ENCODE measurements at regions not wholly inside any gene's neighbourhood (a gene's known extent, or its start where the extent isn't known, plus 50 kb on each side); places are given as distances from the start of the nearest gene placed in this dataset.

GRCh38 chr16:86685076-86685475 lies 106.7 kb downstream of the FOXL1 start:
- H3K9me3 ChIP-seq (ENCODE audit: control insufficient read depth in 2 of 2, insufficient read depth in 1 of 2, low read length in 1 of 2), result no peaks in the 10 kb centered on the region
- no peak for DNase-seq (ENCODE audit: low read depth in 6 of 9, low spot score in 9 of 9)
- H3K27ac ChIP-seq (ENCODE audit: low read depth in 1 of 2, low read length in 1 of 2), result no peak overlapping the region
- no peak overlapping the region for H3K4me3 ChIP-seq (ENCODE audit: low read length in 2 of 2)
- H3K27me3 ChIP-seq (ENCODE audit: control insufficient read depth in 2 of 2, insufficient read depth in 1 of 2, low read length in 1 of 2), result no peaks in the 10 kb centered on the region
- H3K4me1 ChIP-seq (ENCODE audit: control insufficient read depth in 2 of 2, insufficient read depth in 2 of 2, low read length in 2 of 2), result no peaks in the 10 kb centered on the region
- no peaks in the 10 kb centered on the region for H3K36me3 ChIP-seq (ENCODE audit: control insufficient read depth in 2 of 2, insufficient read depth in 2 of 2, low read length in 1 of 2)
- 95% methylated on average over 2 of the region's 2 CpGs for WGBS

GRCh38 chr16:86690970-86691369 lies 112.6 kb downstream of the FOXL1 start:
- WGBS, result 95% methylated on average over 5 of the region's 5 CpGs
- H3K36me3 ChIP-seq (ENCODE audit: control insufficient read depth in 2 of 2, insufficient read depth in 2 of 2, low read length in 1 of 2), result no peaks in the 10 kb centered on the region
- H3K9me3 ChIP-seq (ENCODE audit: control insufficient read depth in 2 of 2, insufficient read depth in 1 of 2, low read length in 1 of 2), result no peaks in the 10 kb centered on the region
- no peaks in the 10 kb centered on the region for H3K4me1 ChIP-seq (ENCODE audit: control insufficient read depth in 2 of 2, insufficient read depth in 2 of 2, low read length in 2 of 2)
- no peak overlapping the region for H3K27ac ChIP-seq (ENCODE audit: low read depth in 1 of 2, low read length in 1 of 2)
- no peak for DNase-seq (ENCODE audit: low read depth in 6 of 9, low spot score in 9 of 9)
- H3K4me3 ChIP-seq (ENCODE audit: low read length in 2 of 2), result no peak overlapping the region
- H3K27me3 ChIP-seq (ENCODE audit: control insufficient read depth in 2 of 2, insufficient read depth in 1 of 2, low read length in 1 of 2), result no peaks in the 10 kb centered on the region

GRCh38 chr16:86692426-86692825 lies 114.1 kb downstream of the FOXL1 start:
- H3K4me1 ChIP-seq (ENCODE audit: control insufficient read depth in 2 of 2, insufficient read depth in 2 of 2, low read length in 2 of 2), result no peaks in the 10 kb centered on the region
- no peak overlapping the region for H3K4me3 ChIP-seq (ENCODE audit: low read length in 2 of 2)
- H3K27me3 ChIP-seq (ENCODE audit: control insufficient read depth in 2 of 2, insufficient read depth in 1 of 2, low read length in 1 of 2), result no peaks in the 10 kb centered on the region
- H3K27ac ChIP-seq (ENCODE audit: low read depth in 1 of 2, low read length in 1 of 2), result no peak overlapping the region
- H3K36me3 ChIP-seq (ENCODE audit: control insufficient read depth in 2 of 2, insufficient read depth in 2 of 2, low read length in 1 of 2), result no peaks in the 10 kb centered on the region
- H3K9me3 ChIP-seq (ENCODE audit: control insufficient read depth in 2 of 2, insufficient read depth in 1 of 2, low read length in 1 of 2), result no peaks in the 10 kb centered on the region
- 72% methylated on average over 10 of the region's 10 CpGs for WGBS
- DNase-seq (ENCODE audit: low read depth in 6 of 9, low spot score in 9 of 9), result no peak

- no peak overlapping the region for H3K4me3 ChIP-seq (ENCODE audit: low read length in 2 of 2)
- no peak for DNase-seq (ENCODE audit: low read depth in 6 of 9, low spot score in 9 of 9)
- no peak overlapping the region for H3K27ac ChIP-seq (ENCODE audit: low read depth in 1 of 2, low read length in 1 of 2)
- H3K27me3 ChIP-seq (ENCODE audit: control insufficient read depth in 2 of 2, insufficient read depth in 1 of 2, low read length in 1 of 2), result no peaks in the 10 kb centered on the region
- no peaks in the 10 kb centered on the region for H3K36me3 ChIP-seq (ENCODE audit: control insufficient read depth in 2 of 2, insufficient read depth in 2 of 2, low read length in 1 of 2)
- no peaks in the 10 kb centered on the region for H3K9me3 ChIP-seq (ENCODE audit: control insufficient read depth in 2 of 2, insufficient read depth in 1 of 2, low read length in 1 of 2)
- H3K4me1 ChIP-seq (ENCODE audit: control insufficient read depth in 2 of 2, insufficient read depth in 2 of 2, low read length in 2 of 2), result no peaks in the 10 kb centered on the region
- 67% methylated on average over 5 of the region's 5 CpGs for WGBS
Measured at GRCh38 chr16:86693033-86693432, 114.7 kb downstream of the FOXL1 start.

- 57% methylated on average over 3 of the region's 3 CpGs for WGBS
- no peak overlapping the region for H3K4me3 ChIP-seq (ENCODE audit: low read length in 2 of 2)
- no peak for DNase-seq (ENCODE audit: low read depth in 6 of 9, low spot score in 9 of 9)
- no peaks in the 10 kb centered on the region for H3K4me1 ChIP-seq (ENCODE audit: control insufficient read depth in 2 of 2, insufficient read depth in 2 of 2, low read length in 2 of 2)
- no peak overlapping the region for H3K27ac ChIP-seq (ENCODE audit: low read depth in 1 of 2, low read length in 1 of 2)
- H3K36me3 ChIP-seq (ENCODE audit: control insufficient read depth in 2 of 2, insufficient read depth in 2 of 2, low read length in 1 of 2), result no peaks in the 10 kb centered on the region
- no peaks in the 10 kb centered on the region for H3K27me3 ChIP-seq (ENCODE audit: control insufficient read depth in 2 of 2, insufficient read depth in 1 of 2, low read length in 1 of 2)
- H3K9me3 ChIP-seq (ENCODE audit: control insufficient read depth in 2 of 2, insufficient read depth in 1 of 2, low read length in 1 of 2), result no peaks in the 10 kb centered on the region
Measured at GRCh38 chr16:86697715-86698114, 119.4 kb downstream of the FOXL1 start.

- Histone ChIP-seq H3K4me3 (ENCODE audit: low read length in 2 of 2) (no peak overlapping the region), H3K4me1 (ENCODE audit: control insufficient read depth in 2 of 2, insufficient read depth in 2 of 2, low read length in 2 of 2) (no peaks in the 10 kb centered on the region), H3K36me3 (ENCODE audit: control insufficient read depth in 2 of 2, insufficient read depth in 2 of 2, low read length in 1 of 2) (no peaks in the 10 kb centered on the region), H3K9me3 (ENCODE audit: control insufficient read depth in 2 of 2, insufficient read depth in 1 of 2, low read length in 1 of 2) (no peaks in the 10 kb centered on the region), H3K27me3 (ENCODE audit: control insufficient read depth in 2 of 2, insufficient read depth in 1 of 2, low read length in 1 of 2) (no peaks in the 10 kb centered on the region), H3K27ac (ENCODE audit: low read depth in 1 of 2, low read length in 1 of 2) (no peak overlapping the region)
- no peak for DNase-seq (ENCODE audit: low read depth in 6 of 9, low spot score in 9 of 9)
- WGBS, result 94% methylated on average over 28 of the region's 28 CpGs
Measured at GRCh38 chr16:86700046-86700945, 121.9 kb downstream of the FOXL1 start.

- DNase-seq (ENCODE audit: low read depth in 6 of 9, low spot score in 9 of 9), result no peak
- no peaks in the 10 kb centered on the region for H3K27me3 ChIP-seq (ENCODE audit: control insufficient read depth in 2 of 2, insufficient read depth in 1 of 2, low read length in 1 of 2)
- WGBS, result 96% methylated on average over 30 of the region's 30 CpGs
Measured at GRCh38 chr16:86701286-86701975, 123.1 kb downstream of the FOXL1 start.

GRCh38 chr16:86702824-86703588 lies 124.7 kb downstream of the FOXL1 start:
- H3K27ac ChIP-seq (ENCODE audit: low read depth in 1 of 2, low read length in 1 of 2), result no peak overlapping the region
- H3K36me3 ChIP-seq (ENCODE audit: control insufficient read depth in 2 of 2, insufficient read depth in 2 of 2, low read length in 1 of 2), result no peaks in the 10 kb centered on the region
- H3K27me3 ChIP-seq (ENCODE audit: control insufficient read depth in 2 of 2, insufficient read depth in 1 of 2, low read length in 1 of 2), result no peaks in the 10 kb centered on the region
- peaks cover 0 to 3% of the 10 kb centered on the region in 2 donors for H3K9me3 ChIP-seq (ENCODE audit: control insufficient read depth in 2 of 2, insufficient read depth in 1 of 2, low read length in 1 of 2)
- H3K4me3 ChIP-seq (ENCODE audit: low read length in 2 of 2), result no peak overlapping the region
- WGBS, result 97% methylated on average over 6 of the region's 6 CpGs
- no peaks in the 10 kb centered on the region for H3K4me1 ChIP-seq (ENCODE audit: control insufficient read depth in 2 of 2, insufficient read depth in 2 of 2, low read length in 2 of 2)
- DNase-seq (ENCODE audit: low read depth in 6 of 9, low spot score in 9 of 9), result no peak

More at GRCh38 chr16:86701286-86701975, 123.1 kb downstream of the FOXL1 start:
- Histone ChIP-seq H3K4me1 (ENCODE audit: control insufficient read depth in 2 of 2, insufficient read depth in 2 of 2, low read length in 2 of 2) (no peaks in the 10 kb centered on the region), H3K9me3 (ENCODE audit: control insufficient read depth in 2 of 2, insufficient read depth in 1 of 2, low read length in 1 of 2) (no peaks in the 10 kb centered on the region), H3K36me3 (ENCODE audit: control insufficient read depth in 2 of 2, insufficient read depth in 2 of 2, low read length in 1 of 2) (no peaks in the 10 kb centered on the region), H3K27ac (ENCODE audit: low read depth in 1 of 2, low read length in 1 of 2) (no peak overlapping the region), H3K4me3 (ENCODE audit: low read length in 2 of 2) (no peak overlapping the region)

GRCh38 chr16:86704516-86704915 lies 126.2 kb downstream of the FOXL1 start:
- DNase-seq (ENCODE audit: low read depth in 6 of 9, low spot score in 9 of 9), result no peak
- Histone ChIP-seq H3K27me3 (ENCODE audit: control insufficient read depth in 2 of 2, insufficient read depth in 1 of 2, low read length in 1 of 2) (no peaks in the 10 kb centered on the region), H3K27ac (ENCODE audit: low read depth in 1 of 2, low read length in 1 of 2) (no peak overlapping the region), H3K4me1 (ENCODE audit: control insufficient read depth in 2 of 2, insufficient read depth in 2 of 2, low read length in 2 of 2) (no peaks in the 10 kb centered on the region), H3K4me3 (ENCODE audit: low read length in 2 of 2) (no peak overlapping the region), H3K36me3 (ENCODE audit: control insufficient read depth in 2 of 2, insufficient read depth in 2 of 2, low read length in 1 of 2) (no peaks in the 10 kb centered on the region), H3K9me3 (ENCODE audit: control insufficient read depth in 2 of 2, insufficient read depth in 1 of 2, low read length in 1 of 2) (peaks cover 0 to 3% of the 10 kb centered on the region in 2 donors)
- 94% methylated on average over 8 of the region's 8 CpGs for WGBS

All from thymus (tissue), 11 donors.